ENCODE measurements at regions not wholly inside any gene's neighbourhood (a gene's known extent, or its start where the extent isn't known, plus 50 kb on each side); places are given as distances from the start of the nearest gene placed in this dataset.

- DNase-seq (ENCODE audit: low read depth, low spot score) = no peak
- no peaks in the 10 kb centered on the region for H3K27me3 Mint-ChIP-seq (ENCODE audit: low read depth)
- H3K4me1 Mint-ChIP-seq = no peaks in the 10 kb centered on the region
- H3K27ac Mint-ChIP-seq (ENCODE audit: unreplicated experiment) = no peak overlapping the region
- no peak overlapping the region for H3K4me3 Mint-ChIP-seq
- no peaks in the 10 kb centered on the region for H3K36me3 Mint-ChIP-seq (ENCODE audit: low read depth)
- no peaks in the 10 kb centered on the region for H3K9me3 Mint-ChIP-seq
- no peak for TF ChIP-seq CTCF (conservative IDR thresholded peaks at IDR 0.05)
These were observed 1290.3 kb upstream of the SORCS1 start for GRCh38 chr10:108454793-108455192.

GRCh38 chr10:108454224-108454623 is 1289.7 kb upstream of the SORCS1 start:
- H3K27me3 Mint-ChIP-seq (ENCODE audit: low read depth) = no peaks in the 10 kb centered on the region
- no peak for DNase-seq (ENCODE audit: low read depth, low spot score)
- no peak overlapping the region for H3K27ac Mint-ChIP-seq (ENCODE audit: unreplicated experiment)
- H3K9me3 Mint-ChIP-seq = no peaks in the 10 kb centered on the region
- H3K4me1 Mint-ChIP-seq = no peaks in the 10 kb centered on the region
- no peaks in the 10 kb centered on the region for H3K36me3 Mint-ChIP-seq (ENCODE audit: low read depth)
- H3K4me3 Mint-ChIP-seq = no peak overlapping the region
- no peak for TF ChIP-seq CTCF (conservative IDR thresholded peaks at IDR 0.05)

GRCh38 chr10:108453166-108453565 is 1288.7 kb upstream of the SORCS1 start:
- no peak overlapping the region for H3K27ac Mint-ChIP-seq (ENCODE audit: unreplicated experiment)
- no peak for TF ChIP-seq CTCF (conservative IDR thresholded peaks at IDR 0.05)
- no peak overlapping the region for H3K4me3 Mint-ChIP-seq
- H3K4me1 Mint-ChIP-seq = no peaks in the 10 kb centered on the region
- H3K36me3 Mint-ChIP-seq (ENCODE audit: low read depth) = no peaks in the 10 kb centered on the region
- no peak for DNase-seq (ENCODE audit: low read depth, low spot score)
- H3K27me3 Mint-ChIP-seq (ENCODE audit: low read depth) = no peaks in the 10 kb centered on the region
- H3K9me3 Mint-ChIP-seq = no peaks in the 10 kb centered on the region

- Mint-ChIP-seq H3K4me3 (no peak overlapping the region), H3K4me1 (no peaks in the 10 kb centered on the region), H3K9me3 (no peaks in the 10 kb centered on the region), H3K36me3 (ENCODE audit: low read depth) (no peaks in the 10 kb centered on the region), H3K27ac (ENCODE audit: unreplicated experiment) (no peak overlapping the region), H3K27me3 (ENCODE audit: low read depth) (no peaks in the 10 kb centered on the region)
- no peak for TF ChIP-seq CTCF (conservative IDR thresholded peaks at IDR 0.05)
- DNase-seq (ENCODE audit: low read depth, low spot score) = no peak
These were observed 1288.0 kb upstream of the SORCS1 start for GRCh38 chr10:108452533-108452932.

GRCh38 chr10:108450280-108450679 is 1285.8 kb upstream of the SORCS1 start:
- Mint-ChIP-seq H3K9me3 (no peaks in the 10 kb centered on the region), H3K27me3 (ENCODE audit: low read depth) (no peaks in the 10 kb centered on the region), H3K4me3 (no peak overlapping the region), H3K36me3 (ENCODE audit: low read depth) (no peaks in the 10 kb centered on the region), H3K4me1 (no peaks in the 10 kb centered on the region), H3K27ac (ENCODE audit: unreplicated experiment) (no peak overlapping the region)
- no peak for TF ChIP-seq CTCF (conservative IDR thresholded peaks at IDR 0.05)
- no peak for DNase-seq (ENCODE audit: low read depth, low spot score)

- TF ChIP-seq CTCF (conservative IDR thresholded peaks at IDR 0.05) = no peak
- Mint-ChIP-seq H3K9me3 (peaks cover 3% of the 10 kb centered on the region), H3K36me3 (ENCODE audit: low read depth) (no peaks in the 10 kb centered on the region), H3K27me3 (ENCODE audit: low read depth) (no peaks in the 10 kb centered on the region), H3K4me3 (no peak overlapping the region), H3K4me1 (no peaks in the 10 kb centered on the region), H3K27ac (ENCODE audit: unreplicated experiment) (no peak overlapping the region)
- no peak for DNase-seq (ENCODE audit: low read depth, low spot score)
These were observed 1281.2 kb upstream of the SORCS1 start for GRCh38 chr10:108445746-108446145.

Measured in neural crest cell (in vitro differentiated cells).